B cell (primary cell): ENCODE measurements at regions not wholly inside any gene's neighbourhood (a gene's known extent, or its start where the extent isn't known, plus 50 kb on each side); places are given as distances from the start of the nearest gene placed in this dataset.

Source experiments
- EZH2 ChIP-seq: IDR thresholded peaks from 2 replicates; pipeline ENCODE4 v1.6.1; 2012; ENCODE audit warnings: borderline replicate concordance, low read depth, mild to moderate bottlenecking, moderate library complexity, low read length; ENCODE audit not compliant: insufficient read depth, poor library complexity, severe bottlenecking
- TF ChIP-seq, protein P1 (sequence below): fragments of 200-600 bp; IDR thresholded peaks from one replicate; pipeline ENCODE4 v1.8.0; 2022; ENCODE audit warnings: antibody characterized with exemption, mild to moderate bottlenecking

- TF ChIP-seq, protein P1, sequence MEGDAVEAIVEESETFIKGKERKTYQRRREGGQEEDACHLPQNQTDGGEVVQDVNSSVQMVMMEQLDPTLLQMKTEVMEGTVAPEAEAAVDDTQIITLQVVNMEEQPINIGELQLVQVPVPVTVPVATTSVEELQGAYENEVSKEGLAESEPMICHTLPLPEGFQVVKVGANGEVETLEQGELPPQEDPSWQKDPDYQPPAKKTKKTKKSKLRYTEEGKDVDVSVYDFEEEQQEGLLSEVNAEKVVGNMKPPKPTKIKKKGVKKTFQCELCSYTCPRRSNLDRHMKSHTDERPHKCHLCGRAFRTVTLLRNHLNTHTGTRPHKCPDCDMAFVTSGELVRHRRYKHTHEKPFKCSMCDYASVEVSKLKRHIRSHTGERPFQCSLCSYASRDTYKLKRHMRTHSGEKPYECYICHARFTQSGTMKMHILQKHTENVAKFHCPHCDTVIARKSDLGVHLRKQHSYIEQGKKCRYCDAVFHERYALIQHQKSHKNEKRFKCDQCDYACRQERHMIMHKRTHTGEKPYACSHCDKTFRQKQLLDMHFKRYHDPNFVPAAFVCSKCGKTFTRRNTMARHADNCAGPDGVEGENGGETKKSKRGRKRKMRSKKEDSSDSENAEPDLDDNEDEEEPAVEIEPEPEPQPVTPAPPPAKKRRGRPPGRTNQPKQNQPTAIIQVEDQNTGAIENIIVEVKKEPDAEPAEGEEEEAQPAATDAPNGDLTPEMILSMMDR, result no peak
- TF ChIP-seq EZH2, result no peak
Observed at GRCh38 chr6:113343940-113344339, 513.2 kb upstream of the MARCKS start.
